HG02870 (cell line): ENCODE measurements at regions not wholly inside any gene's neighbourhood (a gene's known extent, or its start where the extent isn't known, plus 50 kb on each side); places are given as distances from the start of the nearest gene placed in this dataset.

ENCODE experiments used
- ATAC-seq: cut with Tn5 transposase; IDR thresholded peaks from one replicate; pipeline ENCODE4 v1.9.1; 2021; ENCODE audit warnings: mild to moderate bottlenecking, moderate library complexity; ENCODE audit not compliant: unreplicated experiment

DNA sequence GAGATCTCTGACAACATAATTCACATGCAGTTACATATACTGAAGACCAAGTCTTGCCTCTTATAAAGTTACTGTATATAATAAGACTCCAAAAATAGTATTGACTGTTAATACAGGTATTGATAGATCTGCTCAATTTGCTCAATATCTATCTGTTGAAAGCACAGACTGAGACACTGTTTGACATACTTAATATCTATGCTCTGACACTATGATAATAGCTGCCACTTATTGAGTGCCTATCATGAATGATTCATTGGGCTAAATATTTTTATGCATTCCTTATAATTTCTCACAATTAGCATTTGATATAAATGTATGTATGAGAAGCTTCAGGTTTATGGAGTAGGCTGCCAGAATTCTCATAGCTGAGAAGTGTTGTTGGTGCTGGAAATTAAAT, 1600.9 kb upstream of the IGFBP7 start:
- no peak for ATAC-seq

DNA sequence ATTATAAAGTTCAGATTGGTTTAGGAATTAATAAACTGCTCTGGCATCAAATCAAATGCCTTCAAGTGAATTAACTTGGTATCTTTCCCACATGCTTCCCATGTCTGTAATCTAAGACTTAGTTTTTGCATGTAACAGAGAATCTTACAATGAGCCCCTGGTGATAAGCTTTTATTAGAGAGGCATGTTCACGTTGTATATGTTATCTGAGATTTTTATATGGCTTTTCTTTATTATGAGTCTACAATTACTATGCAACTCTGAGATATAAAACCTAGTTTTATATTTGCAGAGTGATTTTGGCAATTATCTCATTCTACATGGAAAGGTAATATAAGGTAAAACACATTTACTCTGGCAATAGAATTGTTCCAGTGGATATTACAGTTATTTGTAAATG, 1578.4 kb upstream of the IGFBP7 start:
- no peak for ATAC-seq

DNA sequence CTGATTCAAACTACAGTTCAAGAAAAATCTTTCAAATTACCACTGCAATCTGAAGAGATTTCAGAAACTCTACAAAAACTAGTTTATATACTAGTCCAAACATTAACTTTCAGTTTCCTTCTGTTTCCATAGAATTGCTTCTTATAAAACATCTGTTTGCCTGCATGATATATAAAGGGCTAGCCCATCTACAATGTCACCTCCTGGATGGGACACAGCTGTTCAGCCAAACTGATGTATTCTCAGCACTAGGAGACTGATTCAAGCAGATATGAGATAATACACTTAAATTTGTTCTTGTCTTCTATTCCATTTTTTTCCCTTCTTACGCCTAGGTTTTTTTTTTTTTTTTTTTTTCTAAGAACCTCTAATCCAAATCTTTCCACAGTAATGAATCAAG, 1569.7 kb upstream of the IGFBP7 start:
- ATAC-seq: no peak

DNA sequence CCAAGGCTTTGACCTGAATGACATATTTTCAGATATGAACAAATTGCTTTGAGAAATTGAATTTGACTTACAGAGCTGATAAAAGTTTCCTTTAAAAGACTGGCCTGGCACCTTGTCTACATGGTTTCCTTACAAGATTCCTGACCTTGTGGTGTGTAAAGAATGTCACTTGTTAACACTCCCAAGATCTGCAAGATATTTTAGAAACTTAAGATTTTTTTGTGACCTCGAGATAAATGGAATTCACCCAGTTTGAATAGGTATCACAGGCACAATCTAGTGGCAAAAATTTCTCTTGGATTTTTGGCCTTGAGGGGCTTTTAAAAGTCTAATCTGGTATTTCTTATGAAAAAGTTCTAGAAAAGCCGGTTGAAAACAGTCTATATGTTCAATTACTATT, 1568.9 kb upstream of the IGFBP7 start:
- ATAC-seq: no peak

DNA sequence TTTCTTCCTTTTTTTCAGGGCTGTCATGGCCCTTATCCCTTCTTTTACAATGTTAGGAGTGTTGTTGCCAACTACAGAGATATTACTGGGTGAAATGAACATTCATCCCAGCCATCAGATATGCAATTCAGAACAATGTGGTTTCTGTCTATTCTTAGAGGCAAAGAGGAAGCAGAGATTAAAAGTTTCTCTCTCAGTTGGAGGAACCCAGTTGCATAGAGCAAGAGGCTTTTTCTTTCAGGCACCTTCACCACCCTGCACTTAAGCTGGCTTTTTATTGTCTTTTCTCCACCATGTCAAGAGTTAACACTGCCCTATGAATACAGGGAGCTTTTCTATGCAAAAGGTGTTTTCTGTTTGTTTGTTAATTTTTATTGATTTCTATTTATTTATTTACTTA, 1559.6 kb upstream of the IGFBP7 start:
- no peak for ATAC-seq

DNA sequence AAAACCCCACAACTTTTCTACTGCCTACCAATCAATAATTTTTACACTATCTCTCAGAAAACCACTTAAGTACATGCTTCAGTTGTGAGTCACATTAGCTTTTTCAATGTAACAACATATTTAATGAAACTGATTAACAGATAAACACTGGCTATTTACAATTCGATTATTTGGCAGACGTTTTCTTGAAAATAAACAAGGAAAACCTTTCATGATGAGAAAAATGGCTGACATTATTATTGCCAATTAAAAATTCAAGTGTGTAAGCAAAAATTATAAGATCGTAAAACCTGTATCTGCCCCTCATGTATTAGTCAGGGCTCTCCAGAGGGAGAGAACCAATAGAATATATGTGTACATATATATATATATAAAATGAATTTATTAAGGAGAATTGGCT, 1555.5 kb upstream of the IGFBP7 start:
- no peak for ATAC-seq

DNA sequence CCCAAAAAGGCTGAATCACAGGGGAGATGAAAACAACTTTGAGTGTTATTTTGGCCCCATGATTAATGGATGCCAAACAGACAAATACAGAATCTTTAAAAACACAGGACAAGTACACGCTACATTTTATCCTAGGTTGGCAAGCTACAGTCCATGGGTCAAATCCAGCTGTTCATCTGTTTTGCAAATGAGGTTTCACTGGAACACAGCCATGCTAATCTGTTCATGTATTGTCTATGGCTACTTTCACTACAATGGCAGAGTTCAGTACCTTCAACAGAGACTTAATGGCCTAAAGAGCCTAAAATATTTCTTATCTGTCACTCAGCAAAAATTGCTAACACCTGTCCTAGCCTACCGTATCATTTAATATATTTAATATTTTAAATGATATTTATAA, 1548.5 kb upstream of the IGFBP7 start:
- no peak for ATAC-seq

DNA sequence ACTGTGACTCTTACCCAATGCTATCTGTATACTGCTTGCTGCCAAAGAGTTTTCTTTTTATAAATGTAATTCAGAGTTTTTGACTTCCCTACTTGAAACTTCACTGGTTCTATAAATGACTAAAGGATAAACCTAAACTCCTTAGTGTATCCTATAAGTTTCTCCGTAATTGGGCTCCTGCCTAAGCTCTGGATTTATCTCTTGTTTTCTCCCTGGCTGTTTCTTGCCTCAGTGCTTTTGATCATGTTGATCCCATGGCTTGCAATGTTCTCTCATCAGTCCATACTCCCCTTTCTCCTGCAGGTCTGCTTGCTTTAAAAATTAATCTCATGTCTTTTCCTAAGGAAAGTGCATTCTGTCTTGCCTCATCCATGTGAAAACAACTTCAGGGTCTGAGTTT, 1543.1 kb upstream of the IGFBP7 start:
- no peak for ATAC-seq

DNA sequence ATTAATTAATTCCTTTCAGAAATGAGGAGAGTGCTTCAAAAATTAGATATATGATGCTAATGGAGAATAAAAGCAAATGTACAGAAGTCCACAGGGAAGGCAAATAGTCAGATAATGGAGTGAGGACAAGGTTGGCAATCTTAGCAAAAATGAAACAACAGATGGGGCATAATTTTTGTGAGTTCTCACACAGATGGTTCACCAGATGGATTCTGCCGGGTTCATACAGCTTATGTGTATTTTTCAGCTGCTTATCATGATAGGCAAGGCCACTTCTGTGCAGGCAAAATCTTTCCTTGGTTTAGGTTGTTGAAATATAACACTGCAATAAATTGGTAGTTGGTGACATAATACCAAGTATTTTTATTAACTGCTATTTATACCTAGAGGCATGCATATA, 1539.0 kb upstream of the IGFBP7 start:
- ATAC-seq: no peak

DNA sequence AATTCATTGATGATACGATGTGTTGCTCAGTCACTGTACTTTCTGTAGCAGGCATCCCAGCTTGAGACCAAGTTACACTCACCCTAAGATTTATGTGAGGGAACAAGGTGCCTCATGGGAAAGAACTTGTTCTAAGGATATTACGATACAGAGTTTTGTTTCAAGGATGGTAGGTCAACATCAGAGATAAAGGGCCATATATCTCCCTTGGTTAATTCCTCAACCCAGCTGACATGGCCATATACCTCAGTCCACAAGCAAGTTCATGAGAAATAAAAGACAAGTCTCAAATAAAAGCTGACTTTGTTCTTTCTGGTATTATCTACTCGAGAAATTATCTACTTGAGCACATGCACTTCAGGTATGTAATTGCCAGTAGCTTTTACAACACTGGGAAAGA, 1535.9 kb upstream of the IGFBP7 start:
- no peak for ATAC-seq

DNA sequence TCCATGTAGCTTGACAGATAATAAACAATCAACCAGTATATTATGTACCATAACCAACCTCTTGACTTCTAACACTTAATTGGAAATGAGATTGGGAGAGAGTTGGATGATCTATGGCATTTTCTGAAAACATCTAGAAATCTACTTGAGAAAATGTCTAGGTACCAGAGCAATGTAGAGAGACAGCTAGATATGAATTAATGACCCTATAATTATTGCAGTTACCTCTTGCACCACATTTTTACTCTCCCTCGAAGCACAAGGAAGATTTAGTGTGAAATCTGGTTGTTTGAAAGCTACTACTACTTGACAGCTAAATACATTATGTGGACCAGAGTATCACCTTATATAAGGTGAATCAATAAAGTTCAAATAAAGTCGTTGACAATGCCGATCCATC, 1534.4 kb upstream of the IGFBP7 start:
- no peak for ATAC-seq

DNA sequence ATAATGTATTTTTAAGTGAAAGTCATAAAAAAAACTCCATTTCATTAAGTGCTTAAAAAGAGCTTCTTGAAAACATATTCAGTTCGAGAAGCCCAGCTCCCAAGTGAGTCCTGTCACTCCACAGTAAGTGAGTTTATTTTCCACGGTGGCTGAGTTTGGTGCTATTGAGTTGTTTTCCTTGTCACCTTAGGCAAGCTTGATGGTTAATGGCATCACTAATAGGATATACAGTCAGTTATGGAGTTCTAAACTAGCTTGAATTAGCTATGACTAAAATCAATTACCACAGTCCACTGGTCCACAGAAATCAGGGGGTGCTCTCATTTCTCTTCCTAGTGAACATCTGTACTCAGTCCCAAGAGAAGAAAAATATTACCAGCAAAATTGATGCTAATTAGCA, 1526.2 kb upstream of the IGFBP7 start:
- no peak for ATAC-seq

DNA sequence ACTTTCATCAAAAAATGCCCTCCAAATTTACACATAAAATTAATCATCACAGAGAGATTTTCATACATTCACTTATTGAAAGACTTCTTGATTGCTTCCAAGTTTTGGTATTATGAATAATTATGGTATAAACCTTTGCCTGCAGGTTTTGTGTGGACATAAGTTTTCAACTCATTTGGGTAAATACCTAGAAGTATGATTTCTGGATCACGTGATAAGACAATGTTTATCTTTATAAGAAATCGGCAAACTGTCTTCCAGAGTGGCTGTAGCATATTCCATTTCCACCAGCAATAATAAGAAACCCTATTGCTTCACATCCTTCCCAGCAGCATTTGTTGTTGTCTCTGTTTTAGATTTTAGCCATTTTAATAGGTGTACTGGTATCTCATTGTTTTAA, 1507.0 kb upstream of the IGFBP7 start:
- ATAC-seq: no peak

DNA sequence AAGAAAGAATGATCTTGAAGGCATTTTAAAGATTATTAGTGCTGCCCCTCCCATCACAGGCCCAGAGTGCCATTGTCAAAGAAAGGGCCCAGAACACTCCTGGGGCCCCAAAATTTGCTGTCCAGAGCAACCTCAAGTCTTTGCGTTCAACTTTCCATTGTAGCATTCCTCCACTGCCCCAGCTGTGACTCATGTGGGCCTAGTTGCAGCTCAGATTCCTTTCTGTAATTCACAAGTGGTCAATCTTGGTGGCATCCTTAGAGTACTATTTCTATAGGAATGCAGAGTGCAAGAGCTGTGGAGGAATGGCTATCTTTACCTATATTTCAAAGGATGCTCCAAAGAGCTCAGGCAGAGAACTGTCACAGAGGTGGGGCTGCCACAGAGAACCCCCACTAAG, 1500.8 kb upstream of the IGFBP7 start:
- ATAC-seq: no peak

DNA sequence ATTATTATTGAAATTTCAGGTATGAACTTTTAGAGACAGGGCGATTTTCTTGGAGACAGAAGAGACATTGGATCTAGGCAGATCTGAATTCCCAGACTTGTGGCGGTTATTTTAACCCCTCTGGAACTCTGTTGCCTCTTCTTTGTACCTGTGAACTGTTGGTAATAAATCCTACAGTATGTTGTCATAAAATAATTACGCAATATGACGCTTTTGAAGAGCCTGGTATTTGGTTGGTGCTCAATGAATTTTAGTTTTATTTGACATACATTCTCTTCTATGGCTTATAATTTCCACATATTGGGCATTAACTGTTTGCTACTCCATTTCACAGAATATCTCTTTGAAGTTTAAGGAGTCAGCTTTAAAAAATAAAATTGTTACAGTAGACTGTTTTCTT, 1496.1 kb upstream of the IGFBP7 start:
- no peak for ATAC-seq

DNA sequence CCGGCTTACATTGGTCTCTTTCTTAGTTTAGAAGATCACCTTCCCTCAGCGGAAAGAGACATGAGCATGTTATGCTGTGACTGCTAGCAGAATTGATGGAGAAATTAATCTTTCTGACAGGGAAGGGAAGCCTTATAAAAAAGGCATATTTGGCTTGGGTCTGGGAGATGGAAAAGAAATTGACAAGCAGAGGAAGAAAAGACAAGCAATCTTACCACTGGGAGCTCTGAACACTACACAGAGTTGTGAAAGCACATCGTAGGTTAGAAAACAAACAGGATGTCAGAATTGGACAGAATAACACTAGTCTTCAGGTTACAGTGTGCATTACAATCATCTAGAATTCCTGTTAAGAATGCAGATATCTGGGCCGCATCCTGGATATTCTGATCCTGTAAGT, 1493.8 kb upstream of the IGFBP7 start:
- no peak for ATAC-seq

DNA sequence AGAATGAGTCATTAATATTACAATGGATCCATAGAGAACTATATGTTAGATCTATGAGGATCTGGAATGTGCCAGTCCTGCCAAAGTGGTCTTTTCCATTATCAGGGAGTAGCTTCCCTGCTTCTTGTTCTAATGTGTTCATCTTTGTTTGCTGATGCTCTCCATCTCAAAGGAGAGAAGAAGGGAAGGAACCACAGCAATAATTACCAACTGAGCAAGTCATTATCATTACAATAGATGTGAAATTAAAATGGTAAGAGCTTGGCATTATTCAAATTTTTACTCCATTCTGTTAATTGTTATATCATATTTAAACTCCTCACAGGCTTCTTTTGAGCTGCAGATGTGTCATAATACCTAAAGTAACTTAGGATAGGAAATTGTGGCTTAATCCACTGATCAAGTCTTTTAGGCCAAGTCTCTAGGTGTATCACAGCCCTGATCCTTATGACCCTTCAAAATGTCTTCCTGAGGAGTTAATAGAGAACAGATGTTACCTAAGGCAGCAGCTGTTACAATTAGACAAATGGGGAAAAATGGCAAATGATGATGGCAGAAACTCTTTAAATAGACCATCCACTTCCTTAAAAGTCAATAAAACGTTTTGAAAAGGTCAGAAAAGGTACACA, 1492.7 kb upstream of the IGFBP7 start:
- no peak for ATAC-seq

DNA sequence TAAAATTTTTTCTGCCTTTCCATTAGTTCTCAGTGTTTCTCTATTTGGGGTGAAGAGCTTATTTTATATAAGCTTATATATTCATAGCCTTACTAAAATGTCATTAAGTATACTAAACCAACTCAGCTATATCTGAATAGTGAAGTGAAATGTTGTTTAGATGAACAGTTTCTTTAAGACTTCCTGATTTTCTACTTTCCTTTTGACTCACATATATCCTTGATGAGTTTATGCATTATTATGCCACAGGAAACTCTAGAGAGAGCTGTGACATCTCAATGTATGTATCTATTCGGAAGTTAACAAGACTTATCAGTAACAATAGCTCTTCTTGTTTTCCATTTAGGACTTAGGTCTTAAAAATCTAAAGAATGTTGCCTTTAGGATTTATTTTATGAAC, 1491.8 kb upstream of the IGFBP7 start:
- no peak for ATAC-seq

DNA sequence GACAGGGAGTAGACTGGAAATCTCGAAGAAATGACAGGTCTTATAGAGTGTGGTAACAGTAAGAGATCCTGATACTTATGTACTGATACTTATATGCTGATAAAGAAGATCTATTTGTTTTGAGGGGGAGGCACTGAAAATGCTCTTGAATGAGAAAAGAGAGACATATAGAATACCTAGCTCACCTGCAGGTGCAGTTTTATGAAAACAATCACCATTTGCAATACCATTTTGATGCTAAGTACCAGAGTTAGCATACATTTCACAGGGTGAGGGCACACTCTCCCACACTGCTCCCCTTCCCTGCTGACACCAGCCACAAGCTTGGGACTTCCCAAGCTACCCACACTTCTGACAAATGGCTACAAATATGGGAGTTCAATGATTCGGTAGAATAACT, 1490.1 kb upstream of the IGFBP7 start:
- no peak for ATAC-seq

DNA sequence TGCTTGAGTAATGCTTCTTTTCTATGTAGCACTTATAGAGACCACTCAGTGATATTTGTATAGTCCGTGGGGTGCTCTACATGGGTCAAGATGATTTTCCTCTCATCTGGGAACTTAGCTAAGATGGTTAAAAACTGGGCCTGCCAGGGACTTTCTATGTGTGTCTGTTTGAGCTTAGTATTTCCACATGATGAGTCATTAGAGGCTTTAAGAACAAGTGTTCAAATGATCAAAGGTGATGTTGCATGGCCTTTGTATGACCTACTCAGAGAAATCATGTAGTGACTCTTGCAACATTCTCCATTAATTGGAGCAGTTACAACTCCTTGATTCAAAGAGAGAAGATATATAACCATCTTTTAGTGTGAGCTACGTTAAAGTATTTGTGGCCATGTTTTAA, 1480.5 kb upstream of the IGFBP7 start:
- no peak for ATAC-seq

DNA sequence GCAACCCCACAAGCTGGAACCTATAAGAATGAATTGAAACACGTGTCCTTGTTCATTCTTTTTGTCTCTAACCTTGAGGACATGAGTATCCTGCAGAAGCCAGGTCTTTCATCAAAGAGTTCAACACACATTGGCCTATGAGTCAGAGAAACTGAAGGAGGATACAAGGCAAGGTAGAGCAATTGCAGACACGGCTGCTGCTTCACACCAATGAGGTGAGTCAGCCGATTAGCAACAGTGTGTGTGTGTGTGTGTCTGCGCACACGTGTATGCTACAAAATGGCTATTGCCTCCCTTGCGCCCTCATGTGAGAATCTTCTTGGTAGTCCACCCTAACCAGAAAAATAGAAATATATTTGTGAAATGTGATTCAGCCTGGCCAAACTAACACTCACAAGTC, 1477.7 kb upstream of the IGFBP7 start:
- ATAC-seq: no peak

DNA sequence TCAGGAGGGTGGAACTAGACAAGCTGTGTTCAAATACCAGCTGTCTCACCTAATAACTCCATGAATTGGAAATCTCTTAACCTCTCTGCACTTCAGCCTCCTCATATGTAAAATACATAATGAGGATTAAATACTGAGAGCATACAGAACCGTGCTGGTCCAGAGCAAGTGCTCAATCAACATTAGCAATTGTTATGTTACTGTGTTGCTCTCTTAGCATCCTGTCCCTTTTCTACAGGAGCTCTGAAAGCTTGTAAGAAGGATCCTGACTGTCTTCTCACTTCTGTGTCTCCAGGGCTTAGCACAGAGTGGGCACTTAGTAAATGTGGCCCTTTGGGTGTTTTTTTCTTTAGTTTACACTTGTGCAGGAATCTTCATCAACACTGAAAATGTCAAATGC, 1456.1 kb upstream of the IGFBP7 start:
- no peak for ATAC-seq

DNA sequence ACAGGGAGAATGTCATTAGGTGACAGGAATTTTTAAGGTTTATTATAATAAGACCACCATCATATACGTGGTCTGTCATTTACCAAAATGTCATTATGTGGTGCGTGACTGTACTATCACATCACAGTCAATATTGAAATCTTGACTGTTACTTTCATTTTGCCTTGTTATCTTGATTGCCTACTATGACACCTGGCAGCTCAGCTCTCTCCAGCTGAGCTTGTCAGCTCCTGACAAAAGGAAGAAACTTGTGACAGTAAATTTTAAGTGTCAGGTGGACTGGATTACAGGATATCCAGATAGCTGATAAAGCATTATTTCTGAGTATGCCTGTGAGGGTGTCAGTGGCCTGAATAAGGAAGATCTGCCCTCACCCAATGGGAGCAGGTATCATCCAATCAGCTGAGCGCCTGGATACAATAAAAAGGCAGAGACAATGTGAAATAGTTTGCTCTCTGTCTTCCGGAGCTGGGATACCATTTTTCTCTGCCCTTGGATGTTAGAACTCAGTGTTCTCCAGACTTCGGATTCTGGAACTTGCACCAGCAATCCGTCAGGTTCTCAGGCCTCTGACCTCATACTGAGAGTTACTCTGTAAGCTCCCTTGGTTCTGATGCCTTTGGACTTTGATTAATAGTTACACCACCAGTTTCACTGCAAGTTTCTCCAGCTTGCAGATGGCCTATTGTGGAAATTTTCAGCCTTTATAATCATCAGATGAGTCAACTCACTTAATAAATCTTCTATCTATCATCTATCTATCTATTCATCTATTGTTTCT, 1454.7 kb upstream of the IGFBP7 start:
- ATAC-seq: no peak
